DND-41 (cell line): ENCODE measurements at regions not wholly inside any gene's neighbourhood (a gene's known extent, or its start where the extent isn't known, plus 50 kb on each side); places are given as distances from the start of the nearest gene placed in this dataset.
"Not testable (repeated sequence)": the region's sequence is repeated elsewhere in the genome, so short reads cannot be mapped to it uniquely, and the experiment has no call there.

Source experiments
- ATAC-seq: fragments of 200-7000 bp; cut with Tn5 transposase; 3 replicates; pipeline ENCODE4 v1.9.1; 2021; ENCODE audit warnings: low read depth; ENCODE audit not compliant: insufficient read depth
- DNase-seq: peaks from one replicate; pipeline ENCODE4 v3.0.0-alpha.2; 2020
- H2AFZ ChIP-seq: 2 replicates; pipeline ENCODE4 v1.6.0; 2012; ENCODE audit warnings: low read depth, low read length
- H3K27ac ChIP-seq: 2 replicates; pipeline ENCODE4 v1.5.1; 2012; ENCODE audit warnings: low read length, inconsistent platforms
- H3K27me3 ChIP-seq: fragments of 200-600 bp; sonication (generic); 2 replicates; pipeline ENCODE4 v1.6.0; 2012; ENCODE audit warnings: low read length, mild to moderate bottlenecking, inconsistent platforms; ENCODE audit not compliant: insufficient read depth, poor library complexity
- H3K36me3 ChIP-seq: 2 replicates; pipeline ENCODE4 v1.5.1; 2012; ENCODE audit warnings: low read length, inconsistent platforms; ENCODE audit not compliant: insufficient read depth
- H3K4me1 ChIP-seq: 2 replicates; pipeline ENCODE4 v1.5.1; 2012; ENCODE audit warnings: mild to moderate bottlenecking, low read length; ENCODE audit not compliant: insufficient read depth
- H3K4me2 ChIP-seq: 2 replicates; pipeline ENCODE4 v1.6.0; 2012; ENCODE audit warnings: mild to moderate bottlenecking, moderate library complexity, low read length, inconsistent platforms; ENCODE audit not compliant: insufficient read depth
- H3K4me3 ChIP-seq, 2 experiments: fragments of 200-600 bp in 1 of 2; shearing (Covaris generic) in 1 of 2; 2 replicates each; pipeline ENCODE4 v1.5.1; 2012 to 2016; ENCODE audit warnings: inconsistent platforms in 2 of 2, low read length in 2 of 2, mild to moderate bottlenecking in 2 of 2, low read depth in 1 of 2, moderate library complexity in 1 of 2
- H3K79me2 ChIP-seq: 2 replicates; pipeline ENCODE4 v1.6.0; 2012; ENCODE audit warnings: low read length, inconsistent platforms; ENCODE audit not compliant: insufficient read depth
- H3K9ac ChIP-seq: 2 replicates; pipeline ENCODE4 v1.6.0; 2012; ENCODE audit warnings: low read depth, mild to moderate bottlenecking, inconsistent platforms, low read length, moderate library complexity
- H3K9me3 ChIP-seq: 2 replicates; pipeline ENCODE4 v1.5.1; 2012; ENCODE audit warnings: low read length, moderate library complexity, mild to moderate bottlenecking, inconsistent platforms; ENCODE audit not compliant: insufficient read depth, severe bottlenecking
- H4K20me1 ChIP-seq: 2 replicates; pipeline ENCODE4 v1.6.0; 2012; ENCODE audit warnings: low read length; ENCODE audit not compliant: insufficient read depth
- CTCF ChIP-seq: IDR thresholded peaks from 2 replicates; pipeline ENCODE4 v1.5.1; 2012; ENCODE audit warnings: borderline replicate concordance, low read length, moderate library complexity, mild to moderate bottlenecking; ENCODE audit not compliant: poor library complexity, severe bottlenecking; ENCODE audit errors: extremely low read depth
- EZH2 ChIP-seq: IDR thresholded peaks from 3 replicates; pipeline ENCODE4 v1.6.1; 2012; ENCODE audit warnings: borderline replicate concordance, low read depth, mild to moderate bottlenecking, moderate library complexity, low read length, inconsistent platforms; ENCODE audit not compliant: severe bottlenecking

- no peak overlapping the region for H3K9ac ChIP-seq
- no peaks in the 10 kb centered on the region for H3K9me3 ChIP-seq
- no peak overlapping the region for H3K4me3 ChIP-seq
- H3K4me1 ChIP-seq: no peaks in the 10 kb centered on the region
- H4K20me1 ChIP-seq: no peaks in the 10 kb centered on the region
- H3K27me3 ChIP-seq: no peaks in the 10 kb centered on the region
- H2AFZ ChIP-seq: no peak overlapping the region
- H3K27ac ChIP-seq: no peak overlapping the region
- no peak for TF ChIP-seq EZH2
- TF ChIP-seq CTCF: no peak
- H3K4me2 ChIP-seq: no peak overlapping the region
- DNase-seq: no peak
- no peaks in the 10 kb centered on the region for H3K79me2 ChIP-seq
- ATAC-seq: no peak
- no peaks in the 10 kb centered on the region for H3K36me3 ChIP-seq
Measured at GRCh38 chr2:163028807-163029206, 190.2 kb upstream of the KCNH7 start.

DNA sequence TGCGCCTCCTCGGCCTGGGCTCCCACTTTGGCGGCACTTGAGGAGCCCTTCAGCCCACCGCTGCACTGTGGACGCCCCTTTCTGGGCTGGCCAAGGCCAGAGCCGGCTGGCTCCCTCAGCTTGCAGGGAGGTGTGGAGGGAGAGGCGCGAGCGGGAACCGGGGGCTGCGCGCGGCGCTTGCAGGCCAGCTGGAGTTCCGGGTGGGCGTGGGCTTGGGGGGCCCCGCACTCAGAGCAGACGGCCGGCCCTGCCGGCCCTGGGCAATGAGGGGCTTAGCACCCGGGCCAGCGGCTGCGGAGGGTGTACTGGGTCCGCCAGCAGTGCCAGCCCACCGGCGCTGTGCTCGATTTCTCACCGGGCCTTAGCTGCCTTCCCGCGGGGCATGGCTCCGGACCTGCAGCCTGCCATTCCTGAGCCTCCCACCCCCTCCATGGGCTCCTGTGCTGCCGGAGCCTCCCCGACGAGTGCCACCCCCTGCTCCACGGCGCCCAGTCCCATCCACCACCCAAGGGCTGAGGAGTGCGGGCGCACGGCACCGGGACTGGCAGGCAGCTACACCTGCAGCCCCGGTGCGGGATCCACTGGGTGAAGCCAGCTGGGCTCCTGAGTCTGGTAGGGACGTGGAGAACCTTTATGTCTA, 187.7 kb upstream of the KCNH7 start:
- not testable (repeated sequence) for H2AFZ ChIP-seq, H4K20me1 ChIP-seq, H3K27me3 ChIP-seq, H3K27ac ChIP-seq, H3K4me2 ChIP-seq, H3K79me2 ChIP-seq, ATAC-seq, H3K36me3 ChIP-seq, H3K4me1 ChIP-seq, H3K9ac ChIP-seq, H3K9me3 ChIP-seq, H3K4me3 ChIP-seq, DNase-seq

GRCh38 chr2:163016882-163017281, 178.3 kb upstream of the KCNH7 start:
- H3K27ac ChIP-seq, H3K79me2 ChIP-seq, H3K9me3 ChIP-seq, H2AFZ ChIP-seq, H4K20me1 ChIP-seq, H3K9ac ChIP-seq, H3K36me3 ChIP-seq, H3K27me3 ChIP-seq, H3K4me2 ChIP-seq, ATAC-seq, H3K4me1 ChIP-seq, DNase-seq, H3K4me3 ChIP-seq: not testable (repeated sequence)

DNA sequence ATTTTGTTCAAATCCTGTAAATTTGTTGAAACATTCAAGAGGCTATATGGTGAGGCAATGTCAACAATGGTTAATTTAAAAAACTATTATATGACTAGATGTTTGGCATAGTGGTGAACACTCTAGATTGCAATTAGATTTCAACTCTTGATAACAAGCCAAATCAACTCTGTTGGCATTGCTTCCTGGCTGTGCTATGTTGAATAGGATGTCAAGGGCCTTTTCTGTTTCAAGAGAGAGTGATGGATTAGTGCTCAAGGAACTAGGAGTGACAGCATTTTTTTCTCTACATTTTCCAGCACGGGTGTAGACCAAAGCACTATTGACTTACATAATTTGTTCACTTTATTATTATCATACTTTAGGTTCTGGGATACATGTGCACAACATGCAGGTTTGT, 172.4 kb upstream of the KCNH7 start:
- Histone ChIP-seq H2AFZ (no peak overlapping the region), H4K20me1 (no peaks in the 10 kb centered on the region), H3K4me2 (no peak overlapping the region), H3K27ac (no peak overlapping the region), H3K9ac (no peak overlapping the region), H3K4me3 (no peak overlapping the region), H3K36me3 (no peaks in the 10 kb centered on the region), H3K27me3 (no peaks in the 10 kb centered on the region), H3K79me2 (no peaks in the 10 kb centered on the region), H3K4me1 (no peaks in the 10 kb centered on the region), H3K9me3 (no peaks in the 10 kb centered on the region)
- no peak for DNase-seq
- TF ChIP-seq EZH2 (no peak), CTCF (no peak)
- no peak for ATAC-seq

DNA sequence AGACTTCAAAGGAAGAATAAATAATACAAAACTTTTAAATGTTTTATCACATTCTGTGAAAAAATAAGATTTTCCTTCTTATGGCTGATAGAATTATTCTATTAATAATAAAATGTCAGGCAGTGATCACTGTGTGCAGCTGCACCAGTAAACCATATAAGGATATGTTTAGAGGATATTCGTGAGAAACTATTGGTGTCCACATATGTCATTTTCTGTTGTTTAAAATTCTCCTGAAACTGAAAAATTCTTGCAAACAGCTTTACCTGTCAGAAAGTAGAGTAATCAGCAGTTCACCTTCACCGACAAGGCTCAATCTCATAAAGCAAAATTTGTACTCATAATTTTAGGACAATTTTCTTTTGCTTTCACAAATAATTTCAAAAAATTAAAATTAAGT, 170.1 kb upstream of the KCNH7 start:
- no peak overlapping the region for H3K4me2 ChIP-seq
- DNase-seq: no peak
- no peak overlapping the region for H2AFZ ChIP-seq
- no peak overlapping the region for H3K9ac ChIP-seq
- no peak for ATAC-seq
- H4K20me1 ChIP-seq: no peaks in the 10 kb centered on the region
- no peaks in the 10 kb centered on the region for H3K9me3 ChIP-seq
- H3K36me3 ChIP-seq: no peaks in the 10 kb centered on the region
- TF ChIP-seq CTCF (no peak), EZH2 (no peak)
- H3K27ac ChIP-seq: no peak overlapping the region
- no peak overlapping the region for H3K4me3 ChIP-seq
- H3K27me3 ChIP-seq: no peaks in the 10 kb centered on the region
- H3K4me1 ChIP-seq: no peaks in the 10 kb centered on the region
- H3K79me2 ChIP-seq: no peaks in the 10 kb centered on the region
